CD4-positive, CD25-positive, alpha-beta regulatory T cell (primary cell): ENCODE measurements at regions not wholly inside any gene's neighbourhood (a gene's known extent, or its start where the extent isn't known, plus 50 kb on each side); places are given as distances from the start of the nearest gene placed in this dataset.

ENCODE experiments used
- ATAC-seq, 2 donors: fragments of 150-1000 bp; cut with Tn5 transposase; one replicate each; pipeline ENCODE4 v1.10.0; 2021; ENCODE audit warnings: low read depth in 2 of 2, moderate number of reproducible peaks in 2 of 2, moderate library complexity in 1 of 2
- DNase-seq, 3 donors: peaks; one replicate each; pipeline versions ENCODE4 v3.0.0 to v3.0.0-alpha.2; 2012 to 2022; ENCODE audit warnings: mixed read lengths in 1 of 3
- H3K27ac ChIP-seq: one replicate; pipeline ENCODE4 v1.7.0; 2013; ENCODE audit warnings: mild to moderate bottlenecking, low read length; ENCODE audit not compliant: insufficient read depth, poor library complexity, severe bottlenecking
- H3K27me3 ChIP-seq: one replicate; pipeline ENCODE4 v1.7.0; 2013; ENCODE audit warnings: low read length; ENCODE audit not compliant: control insufficient read depth, insufficient read depth
- H3K36me3 ChIP-seq: one replicate; pipeline ENCODE4 v1.7.0; 2013; ENCODE audit warnings: mild to moderate bottlenecking, low read length, moderate library complexity; ENCODE audit not compliant: control insufficient read depth, insufficient read depth
- H3K4me1 ChIP-seq: 2 replicates; pipeline ENCODE4 v1.7.0; 2013; ENCODE audit warnings: mild to moderate bottlenecking, low read length; ENCODE audit not compliant: insufficient read depth, control insufficient read depth, poor library complexity, severe bottlenecking
- H3K4me3 ChIP-seq: one replicate; pipeline ENCODE4 v1.7.0; 2013; ENCODE audit warnings: low read depth, mild to moderate bottlenecking, low read length, moderate library complexity
- H3K9me3 ChIP-seq, 2 experiments: 1 replicate in 1 of 2; 2 replicates in 1 of 2; pipeline ENCODE4 v1.7.0; 2013; ENCODE audit warnings: low read length in 2 of 2, mild to moderate bottlenecking in 1 of 2, moderate library complexity in 1 of 2; ENCODE audit not compliant: control insufficient read depth in 2 of 2
- H3K27ac Mint-ChIP-seq, 3 donors: one replicate each; pipeline ENCODE4 v1.8.0; 2020 to 2022; ENCODE audit warnings: mild to moderate bottlenecking in 3 of 3, mixed read lengths in 3 of 3, moderate library complexity in 2 of 3
- H3K27me3 Mint-ChIP-seq: one replicate; pipeline ENCODE4 v1.8.0; 2022; ENCODE audit warnings: mild to moderate bottlenecking, mixed read lengths
- H3K36me3 Mint-ChIP-seq: one replicate; pipeline ENCODE4 v1.8.0; 2020; ENCODE audit warnings: mixed read lengths
- H3K4me1 Mint-ChIP-seq, 4 donors: one replicate each; pipeline ENCODE4 v1.8.0; 2020 to 2022; ENCODE audit warnings: mixed read lengths in 4 of 4, mild to moderate bottlenecking in 1 of 4
- H3K4me3 Mint-ChIP-seq, 4 donors: one replicate each; pipeline ENCODE4 v1.8.0; 2020 to 2022; ENCODE audit warnings: mild to moderate bottlenecking in 4 of 4, mixed read lengths in 4 of 4, moderate library complexity in 3 of 4
- H3K9me3 Mint-ChIP-seq, 7 donors: one replicate each; pipeline ENCODE4 v1.8.0; 2020 to 2022; ENCODE audit warnings: mixed read lengths in 7 of 7, mild to moderate bottlenecking in 3 of 7, moderate library complexity in 2 of 7

DNA sequence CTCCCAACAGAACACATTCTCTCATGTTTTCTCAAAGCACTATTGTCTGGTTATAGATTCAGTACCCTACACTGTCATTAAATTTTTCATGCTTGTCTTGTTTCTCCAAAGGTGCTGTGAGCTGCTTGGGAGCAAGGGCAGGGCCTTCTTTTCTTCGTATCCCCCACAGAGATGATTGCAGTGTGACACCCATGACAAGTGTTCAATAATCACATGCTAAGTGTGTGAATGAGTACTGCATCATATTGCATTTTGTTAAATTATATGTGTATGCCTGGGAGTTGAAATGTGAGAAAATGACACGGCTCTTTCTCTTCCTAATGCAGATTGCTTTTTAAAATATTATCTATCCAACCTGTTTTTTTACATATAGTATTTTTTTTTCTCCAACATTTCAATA lies 57.3 kb upstream of the MAGI3 start:
- H3K4me1 Mint-ChIP-seq = no peaks in the 10 kb centered on the region
- no peak overlapping the region for H3K4me3 ChIP-seq
- H3K27ac ChIP-seq = no peak overlapping the region
- no peaks in the 10 kb centered on the region for H3K36me3 Mint-ChIP-seq
- H3K4me1 ChIP-seq = no peaks in the 10 kb centered on the region
- DNase-seq (no peak), ATAC-seq (no peak)
- no peaks in the 10 kb centered on the region for H3K9me3 ChIP-seq
- H3K36me3 ChIP-seq = no peaks in the 10 kb centered on the region
- peaks cover 0 to 3% (median 0%) of the 10 kb centered on the region in 7 donors for H3K9me3 Mint-ChIP-seq
- peaks cover 2% of the 10 kb centered on the region for H3K27me3 ChIP-seq
- H3K27ac Mint-ChIP-seq = no peak overlapping the region
- H3K27me3 Mint-ChIP-seq = peaks cover 17% of the 10 kb centered on the region
- H3K4me3 Mint-ChIP-seq = no peak overlapping the region

DNA sequence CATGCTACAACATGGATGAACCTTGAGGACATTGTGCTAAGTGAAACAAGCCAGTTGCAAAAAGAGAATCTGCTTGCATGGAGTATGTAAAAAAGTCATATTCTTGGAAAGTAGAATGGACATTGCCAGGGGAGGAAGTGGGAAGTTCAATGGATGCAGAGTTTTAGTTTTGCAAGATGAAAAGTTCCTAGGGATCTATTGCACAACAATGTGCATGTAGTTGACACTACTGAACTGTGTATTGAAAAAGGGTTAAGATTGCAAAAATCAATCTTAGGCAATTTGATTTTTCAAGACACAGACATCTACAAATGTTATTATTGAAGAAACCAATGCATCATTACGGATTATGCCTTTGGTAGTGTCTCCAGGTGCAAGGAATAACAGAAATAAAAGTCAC lies 50.3 kb upstream of the MAGI3 start:
- no peaks in the 10 kb centered on the region for H3K36me3 Mint-ChIP-seq
- Histone ChIP-seq H3K4me3 (no peak overlapping the region), H3K36me3 (no peaks in the 10 kb centered on the region), H3K9me3 (no peaks in the 10 kb centered on the region), H3K4me1 (no peaks in the 10 kb centered on the region), H3K27ac (no peak overlapping the region), H3K27me3 (peaks cover 9% of the 10 kb centered on the region)
- no peak overlapping the region for H3K27ac Mint-ChIP-seq
- H3K4me1 Mint-ChIP-seq = no peaks in the 10 kb centered on the region
- DNase-seq = no peak
- ATAC-seq = no peak
- no peak overlapping the region for H3K4me3 Mint-ChIP-seq
- H3K27me3 Mint-ChIP-seq = peaks cover 19% of the 10 kb centered on the region
- peaks cover 0 to 5% (median 0%) of the 10 kb centered on the region in 7 donors for H3K9me3 Mint-ChIP-seq
